ENCODE measurements at regions not wholly inside any gene's neighbourhood (a gene's known extent, or its start where the extent isn't known, plus 50 kb on each side); places are given as distances from the start of the nearest gene placed in this dataset.

GRCh38 chr20:56928007-56928406 is 298.9 kb downstream of the TFAP2C start:
- Histone ChIP-seq H3K36me3 (no peaks in the 10 kb centered on the region), H3K27me3 (peaks cover 76% of the 10 kb centered on the region), H3K4me1 (peaks cover 15% of the 10 kb centered on the region), H3K27ac (no peak overlapping the region), H3K9me3 (no peaks in the 10 kb centered on the region), H3K4me3 (no peak overlapping the region)
- DNase-seq (ENCODE audit: low spot score in 2 of 2): no peak
- 67% methylated on average over 4 of the region's 5 CpGs for WGBS
- TF ChIP-seq CTCF (IDR thresholded peaks at IDR 0.05): no peak

- Histone ChIP-seq H3K36me3 (no peaks in the 10 kb centered on the region), H3K4me1 (peaks cover 13% of the 10 kb centered on the region), H3K9me3 (no peaks in the 10 kb centered on the region), H3K27me3 (peaks cover 61% of the 10 kb centered on the region), H3K27ac (no peak overlapping the region), H3K4me3 (no peak overlapping the region)
- 59% methylated on average over 7 of the region's 7 CpGs for WGBS
- no peak for TF ChIP-seq POLR2AphosphoS5 (IDR thresholded peaks at IDR 0.05)
- TF ChIP-seq EP300 (IDR thresholded peaks at IDR 0.05): no peak
- TF ChIP-seq POLR2A (IDR thresholded peaks at IDR 0.05): no peak
- no peak for TF ChIP-seq CTCF (IDR thresholded peaks at IDR 0.05)
- DNase-seq (ENCODE audit: low spot score in 2 of 2): no peak
These were observed 300.5 kb downstream of the TFAP2C start for GRCh38 chr20:56929606-56930005.

GRCh38 chr20:56930876-56931275 is 301.8 kb downstream of the TFAP2C start:
- TF ChIP-seq POLR2A (IDR thresholded peaks at IDR 0.05): no peak
- no peak for TF ChIP-seq CTCF (IDR thresholded peaks at IDR 0.05)
- no peak for TF ChIP-seq POLR2AphosphoS5 (IDR thresholded peaks at IDR 0.05)
- no peak for TF ChIP-seq EP300 (IDR thresholded peaks at IDR 0.05)
- H3K27ac ChIP-seq: no peak overlapping the region
- no peaks in the 10 kb centered on the region for H3K36me3 ChIP-seq
- no peak overlapping the region for H3K4me3 ChIP-seq
- no peaks in the 10 kb centered on the region for H3K9me3 ChIP-seq
- DNase-seq (ENCODE audit: low spot score in 2 of 2): no peak
- H3K27me3 ChIP-seq: peaks cover 48% of the 10 kb centered on the region
- WGBS: 79% methylated on average over 6 of the region's 6 CpGs
- H3K4me1 ChIP-seq: peaks cover under 1% of the 10 kb centered on the region

- Histone ChIP-seq H3K9me3 (no peaks in the 10 kb centered on the region), H3K4me1 (no peaks in the 10 kb centered on the region), H3K4me3 (no peak overlapping the region), H3K36me3 (no peaks in the 10 kb centered on the region), H3K27me3 (peaks cover 31% of the 10 kb centered on the region), H3K27ac (no peak overlapping the region)
- WGBS: 83% methylated on average over 6 of the region's 6 CpGs
- TF ChIP-seq POLR2AphosphoS5 (IDR thresholded peaks at IDR 0.05) (no peak), EP300 (IDR thresholded peaks at IDR 0.05) (no peak), POLR2A (IDR thresholded peaks at IDR 0.05) (no peak), CTCF (IDR thresholded peaks at IDR 0.05) (no peak)
- DNase-seq (ENCODE audit: low spot score in 2 of 2): no peak
These were observed 303.6 kb downstream of the TFAP2C start for GRCh38 chr20:56932575-56933330.

- DNase-seq (ENCODE audit: low spot score in 2 of 2): peak in 1 of 2 donors; percentile 11
- peaks cover 25% of the 10 kb centered on the region for H3K27me3 ChIP-seq
- no peaks in the 10 kb centered on the region for H3K9me3 ChIP-seq
- H3K36me3 ChIP-seq: no peaks in the 10 kb centered on the region
- no peak overlapping the region for H3K27ac ChIP-seq
- WGBS: 44% methylated on average over 3 of the region's 3 CpGs
- no peaks in the 10 kb centered on the region for H3K4me1 ChIP-seq
- no peak overlapping the region for H3K4me3 ChIP-seq
- TF ChIP-seq POLR2AphosphoS5 (IDR thresholded peaks at IDR 0.05): no peak
- TF ChIP-seq EP300 (IDR thresholded peaks at IDR 0.05): no peak
- no peak for TF ChIP-seq CTCF (IDR thresholded peaks at IDR 0.05)
- no peak for TF ChIP-seq POLR2A (IDR thresholded peaks at IDR 0.05)
These were observed 304.2 kb downstream of the TFAP2C start for GRCh38 chr20:56933331-56933698.

Measured in suprapubic skin (tissue), 4 donors.